ENCODE measurements at regions not wholly inside any gene's neighbourhood (a gene's known extent, or its start where the extent isn't known, plus 50 kb on each side); places are given as distances from the start of the nearest gene placed in this dataset.

DNA sequence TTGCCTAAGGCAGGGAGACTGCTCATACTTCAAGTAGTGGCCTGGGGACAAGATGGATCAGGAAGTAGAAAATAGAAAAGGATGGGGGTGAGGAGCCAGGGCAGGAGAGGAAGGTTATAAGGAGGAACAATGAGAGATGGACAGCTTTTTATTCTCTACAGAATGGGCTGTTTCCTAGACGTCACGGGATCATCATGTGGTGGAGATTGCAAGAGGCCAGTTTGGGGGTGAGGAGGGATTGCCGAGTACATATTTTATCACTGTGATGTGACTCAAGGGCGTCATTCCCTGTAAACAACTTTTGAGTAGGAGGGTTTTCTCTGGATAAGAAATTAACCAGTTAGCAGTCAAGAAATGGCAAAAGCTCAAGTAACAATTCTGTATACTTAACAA lies 406.3 kb downstream of the ETS1 start:
- H3K4me3 ChIP-seq, result no peak overlapping the region
- peaks cover 0 to 3% of the 10 kb centered on the region in 2 donors for H3K4me1 ChIP-seq (ENCODE audit: control insufficient read depth in 1 of 2, low read depth in 2 of 2)
- ATAC-seq (ENCODE audit: insufficient number of reproducible peaks, low FRiP score, low read depth) (no peak), DNase-seq (ENCODE audit: low spot score) (no peak)
- no peak overlapping the region for H3K27ac ChIP-seq
- no peaks in the 10 kb centered on the region for H3K27me3 ChIP-seq (replicated peaks; ENCODE audit: insufficient read depth)
- H3K9me3 ChIP-seq, result no peaks in the 10 kb centered on the region
- H3K36me3 ChIP-seq, result no peaks in the 10 kb centered on the region
- TF ChIP-seq, protein P1, sequence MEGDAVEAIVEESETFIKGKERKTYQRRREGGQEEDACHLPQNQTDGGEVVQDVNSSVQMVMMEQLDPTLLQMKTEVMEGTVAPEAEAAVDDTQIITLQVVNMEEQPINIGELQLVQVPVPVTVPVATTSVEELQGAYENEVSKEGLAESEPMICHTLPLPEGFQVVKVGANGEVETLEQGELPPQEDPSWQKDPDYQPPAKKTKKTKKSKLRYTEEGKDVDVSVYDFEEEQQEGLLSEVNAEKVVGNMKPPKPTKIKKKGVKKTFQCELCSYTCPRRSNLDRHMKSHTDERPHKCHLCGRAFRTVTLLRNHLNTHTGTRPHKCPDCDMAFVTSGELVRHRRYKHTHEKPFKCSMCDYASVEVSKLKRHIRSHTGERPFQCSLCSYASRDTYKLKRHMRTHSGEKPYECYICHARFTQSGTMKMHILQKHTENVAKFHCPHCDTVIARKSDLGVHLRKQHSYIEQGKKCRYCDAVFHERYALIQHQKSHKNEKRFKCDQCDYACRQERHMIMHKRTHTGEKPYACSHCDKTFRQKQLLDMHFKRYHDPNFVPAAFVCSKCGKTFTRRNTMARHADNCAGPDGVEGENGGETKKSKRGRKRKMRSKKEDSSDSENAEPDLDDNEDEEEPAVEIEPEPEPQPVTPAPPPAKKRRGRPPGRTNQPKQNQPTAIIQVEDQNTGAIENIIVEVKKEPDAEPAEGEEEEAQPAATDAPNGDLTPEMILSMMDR (IDR thresholded peaks at IDR 0.05), result no peak

DNA sequence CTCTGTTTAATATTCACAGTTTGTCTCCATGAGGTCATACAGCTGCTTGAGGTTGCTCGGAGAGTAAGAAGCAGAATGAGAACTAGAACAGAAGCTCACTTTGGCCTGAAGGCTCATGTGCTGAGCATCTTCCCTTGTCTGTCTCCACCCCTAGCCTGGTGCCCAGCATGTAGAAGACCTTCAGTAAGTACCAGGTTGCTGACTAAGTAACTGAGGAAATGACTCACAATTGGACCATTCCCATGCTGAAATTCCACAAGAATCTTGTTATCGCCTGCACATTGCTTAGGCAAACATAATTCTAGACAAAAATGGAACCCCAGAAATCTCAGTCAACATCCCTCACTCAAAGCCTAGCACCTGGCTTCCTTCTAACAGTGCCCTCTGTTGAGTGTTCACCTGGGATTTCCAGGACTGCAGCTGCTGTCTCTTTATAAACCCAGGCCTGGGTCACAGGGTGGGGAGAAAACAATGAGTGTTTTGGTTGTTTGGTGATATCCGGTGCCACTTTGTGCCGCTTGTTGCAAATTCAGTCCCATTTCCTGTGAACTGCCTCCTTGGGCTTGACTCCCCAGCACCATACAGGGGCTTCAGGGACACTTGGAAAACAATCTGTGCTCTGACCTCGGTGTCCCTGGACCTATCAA lies 406.8 kb downstream of the ETS1 start:
- Histone ChIP-seq H3K27me3 (replicated peaks; ENCODE audit: insufficient read depth) (no peaks in the 10 kb centered on the region), H3K36me3 (no peaks in the 10 kb centered on the region), H3K9me3 (no peaks in the 10 kb centered on the region), H3K4me1 (ENCODE audit: control insufficient read depth in 1 of 2, low read depth in 2 of 2) (peaks cover 0 to 3% of the 10 kb centered on the region in 2 donors), H3K4me3 (no peak overlapping the region), H3K27ac (no peak overlapping the region)
- ATAC-seq (ENCODE audit: insufficient number of reproducible peaks, low FRiP score, low read depth) (no peak), DNase-seq (ENCODE audit: low spot score) (no peak)
- TF ChIP-seq, protein P1 (IDR thresholded peaks at IDR 0.05), result no peak

DNA sequence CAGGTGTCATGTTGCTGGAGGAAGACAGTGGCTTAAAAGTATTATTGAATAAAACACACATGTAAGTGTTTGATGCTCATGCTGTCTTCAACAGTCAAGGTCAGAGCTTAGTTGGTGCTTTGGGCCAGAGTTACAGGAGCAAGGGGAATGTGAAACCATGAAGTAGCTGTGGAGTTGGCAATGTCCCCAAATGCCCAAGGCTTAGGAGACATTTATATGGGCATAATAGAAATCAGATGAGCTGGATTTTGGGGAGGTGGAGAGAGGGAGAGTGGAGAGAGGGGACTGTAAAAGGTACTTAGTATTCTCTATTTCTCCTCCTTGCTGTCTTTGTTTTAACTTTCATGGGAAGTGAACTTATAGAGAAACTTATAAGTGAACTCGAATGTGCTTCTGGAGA lies 407.8 kb downstream of the ETS1 start:
- Histone ChIP-seq H3K27ac (no peak overlapping the region), H3K9me3 (no peaks in the 10 kb centered on the region), H3K4me1 (ENCODE audit: control insufficient read depth in 1 of 2, low read depth in 2 of 2) (peaks cover 0 to 3% of the 10 kb centered on the region in 2 donors), H3K36me3 (no peaks in the 10 kb centered on the region), H3K4me3 (no peak overlapping the region), H3K27me3 (replicated peaks; ENCODE audit: insufficient read depth) (no peaks in the 10 kb centered on the region)
- no peak for ATAC-seq (ENCODE audit: insufficient number of reproducible peaks, low FRiP score, low read depth)
- DNase-seq (ENCODE audit: low spot score), result no peak
- TF ChIP-seq, protein P1 (IDR thresholded peaks at IDR 0.05), result no peak

DNA sequence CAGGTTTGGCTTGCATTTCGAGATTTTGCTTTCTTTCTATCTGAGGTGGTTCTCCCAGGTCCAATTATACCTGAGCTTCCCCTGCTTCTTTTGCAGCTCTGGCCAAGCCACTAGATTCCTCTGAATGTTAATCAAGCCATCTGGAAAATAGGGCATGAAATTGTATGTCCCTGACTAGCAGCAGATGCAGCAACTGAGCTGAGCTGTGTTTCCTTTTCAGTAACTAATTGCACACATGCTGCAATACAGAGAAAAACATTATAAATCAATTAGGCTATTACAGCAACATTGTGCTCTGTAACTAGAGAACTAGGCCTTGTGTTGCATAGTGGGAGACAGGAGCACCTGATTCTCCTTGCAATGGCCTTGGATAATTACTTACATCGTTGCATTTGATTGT lies 408.3 kb downstream of the ETS1 start:
- Histone ChIP-seq H3K27ac (no peak overlapping the region), H3K4me1 (ENCODE audit: control insufficient read depth in 1 of 2, low read depth in 2 of 2) (peaks cover 0 to 3% of the 10 kb centered on the region in 2 donors), H3K27me3 (replicated peaks; ENCODE audit: insufficient read depth) (no peaks in the 10 kb centered on the region), H3K36me3 (no peaks in the 10 kb centered on the region), H3K4me3 (no peak overlapping the region), H3K9me3 (no peaks in the 10 kb centered on the region)
- TF ChIP-seq, protein P1 (IDR thresholded peaks at IDR 0.05), result no peak
- DNase-seq (ENCODE audit: low spot score) (no peak), ATAC-seq (ENCODE audit: insufficient number of reproducible peaks, low FRiP score, low read depth) (no peak)

DNA sequence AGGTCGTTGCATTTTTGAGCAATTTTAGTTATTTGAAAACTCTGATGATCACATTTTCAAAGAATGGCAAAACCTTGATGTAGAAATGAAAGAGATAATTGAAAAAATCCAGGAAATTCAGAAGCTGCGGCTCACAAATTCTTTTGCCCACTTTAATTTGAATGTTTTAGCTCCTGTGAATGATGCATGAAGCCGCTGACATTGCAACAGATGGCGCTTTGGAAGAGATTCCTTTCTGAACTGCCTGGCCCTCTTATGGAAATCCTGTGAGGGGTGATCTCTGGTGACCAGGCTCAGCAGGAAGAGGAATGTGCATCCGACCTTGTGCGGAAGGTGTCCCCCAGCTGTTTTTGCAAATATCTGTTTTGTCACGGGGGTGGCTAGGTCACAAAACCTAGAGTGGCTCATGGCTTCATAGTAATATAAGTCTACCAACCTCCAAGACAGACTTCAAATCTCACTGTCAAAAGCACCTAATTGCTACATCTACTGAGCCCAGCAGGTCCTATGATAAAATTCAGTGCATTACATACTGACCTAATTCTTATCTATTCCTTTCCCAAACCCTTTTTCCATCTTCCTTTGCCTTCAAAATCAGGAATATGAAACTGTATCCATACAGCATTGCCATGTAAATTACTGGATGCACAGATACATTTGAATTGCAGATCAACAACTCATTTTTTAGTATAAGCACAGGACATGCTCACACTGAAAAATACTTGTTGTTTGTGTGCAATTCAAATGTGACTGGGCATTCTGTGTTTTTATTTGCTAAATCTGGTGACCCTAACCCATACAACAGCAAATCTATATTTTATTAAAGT lies 412.7 kb downstream of the ETS1 start:
- Histone ChIP-seq H3K4me3 (no peak overlapping the region), H3K36me3 (no peaks in the 10 kb centered on the region), H3K27me3 (replicated peaks; ENCODE audit: insufficient read depth) (no peaks in the 10 kb centered on the region), H3K27ac (no peak overlapping the region), H3K9me3 (no peaks in the 10 kb centered on the region), H3K4me1 (ENCODE audit: control insufficient read depth in 1 of 2, low read depth in 2 of 2) (peaks cover 0 to 6% of the 10 kb centered on the region in 2 donors)
- ATAC-seq (ENCODE audit: insufficient number of reproducible peaks, low FRiP score, low read depth), result no peak
- TF ChIP-seq, protein P1 (IDR thresholded peaks at IDR 0.05), result no peak
- no peak for DNase-seq (ENCODE audit: low spot score)
